IMR-90 (cell line): ENCODE measurements at regions not wholly inside any gene's neighbourhood (a gene's known extent, or its start where the extent isn't known, plus 50 kb on each side); places are given as distances from the start of the nearest gene placed in this dataset.

Experiments
- ATAC-seq: fragments of 200-7000 bp; cut with Tn5 transposase; 2 replicates; pipeline ENCODE4 v1.9.1; 2020; ENCODE audit warnings: low read depth, mild to moderate bottlenecking, moderate library complexity
- BruUV-seq: library from RNA; stranded (reverse); fragments of 400-500 nt; replicated peaks from 2 replicates; lab custom pipeline; 2021; lab: Mats Ljungman, UMichigan
- CTCF ChIA-PET: fragments of 300-600 bp; formaldehyde crosslinking; extraction: SDS; loops from one replicate; lab custom pipeline; 2021; ENCODE audit warnings: antibody characterized with exemption; lab: Yijun Ruan, JAX
- POLR2A ChIA-PET: fragments of 300-600 bp; sonication (Branson Sonifier 250); formaldehyde crosslinking; loops from one replicate; lab custom pipeline; 2022; ENCODE audit warnings: antibody characterized with exemption; ENCODE audit not compliant: unreplicated experiment; lab: Charles Lee
- DNase-seq: peaks from one replicate; pipeline ENCODE4 v3.0.0; 2013
- H2AFZ ChIP-seq: replicated peaks from 2 replicates; pipeline ENCODE3; 2013; ENCODE audit warnings: low read length, mild to moderate bottlenecking; ENCODE audit not compliant: poor library complexity
- H2AK5ac ChIP-seq: 2 replicates; pipeline ENCODE4 v1.6.1; 2013; ENCODE audit warnings: low read depth, low read length, inconsistent platforms
- H2AK9ac ChIP-seq: replicated peaks from 2 replicates; pipeline ENCODE3; 2013; ENCODE audit warnings: mild to moderate bottlenecking, low read depth, low read length, moderate library complexity; ENCODE audit not compliant: poor library complexity
- H2BK120ac ChIP-seq: 2 replicates; pipeline ENCODE4 v1.6.1; 2013; ENCODE audit warnings: low read depth, low read length, inconsistent platforms
- H2BK15ac ChIP-seq: 3 replicates; pipeline ENCODE4 v1.6.1; 2013; ENCODE audit warnings: low read depth, low read length, inconsistent platforms
- H2BK20ac ChIP-seq: 2 replicates; pipeline ENCODE4 v1.6.1; 2013; ENCODE audit warnings: low read depth, mild to moderate bottlenecking, inconsistent platforms, low read length, moderate library complexity
- H2BK5ac ChIP-seq: 2 replicates; pipeline ENCODE4 v1.6.1; 2013; ENCODE audit warnings: mild to moderate bottlenecking, low read depth, low read length, inconsistent platforms; ENCODE audit not compliant: poor library complexity, severe bottlenecking
- H3K14ac ChIP-seq: replicated peaks from 2 replicates; pipeline ENCODE4 v1.6.1; 2013; ENCODE audit warnings: low read depth, low read length, inconsistent platforms
- H3K18ac ChIP-seq: 2 replicates; pipeline ENCODE4 v1.6.1; 2013; ENCODE audit warnings: low read depth, low read length, control low read depth
- H3K23ac ChIP-seq: 2 replicates; pipeline ENCODE4 v1.6.1; 2013; ENCODE audit warnings: low read depth, low read length, inconsistent platforms
- H3K27ac ChIP-seq: 2 replicates; pipeline ENCODE4 v1.5.1; 2013; ENCODE audit warnings: mild to moderate bottlenecking, control low read depth, low read length; ENCODE audit not compliant: insufficient read depth
- H3K27me3 ChIP-seq: 2 replicates; pipeline ENCODE4 v1.6.1; 2013; ENCODE audit warnings: low read length; ENCODE audit not compliant: control insufficient read depth, insufficient read depth
- H3K36me3 ChIP-seq: 2 replicates; pipeline ENCODE4 v1.6.1; 2013; ENCODE audit warnings: low read length, mixed read lengths; ENCODE audit not compliant: control insufficient read depth, insufficient read depth
- H3K4ac ChIP-seq: 2 replicates; pipeline ENCODE4 v1.6.1; 2013; ENCODE audit warnings: low read depth, low read length, inconsistent platforms
- H3K4me1 ChIP-seq: 2 replicates; pipeline ENCODE4 v1.6.1; 2013; ENCODE audit warnings: low read length, mixed read lengths; ENCODE audit not compliant: control insufficient read depth, insufficient read depth
- H3K4me2 ChIP-seq: 2 replicates; pipeline ENCODE4 v1.6.1; 2013; ENCODE audit warnings: low read depth, mild to moderate bottlenecking, control low read depth, low read length, moderate library complexity
- H3K4me3 ChIP-seq: 2 replicates; pipeline ENCODE4 v1.5.1; 2013; ENCODE audit warnings: low read depth, mild to moderate bottlenecking, control low read depth, low read length, moderate library complexity; ENCODE audit not compliant: insufficient read depth
- H3K56ac ChIP-seq: 2 replicates; pipeline ENCODE4 v1.6.1; 2013; ENCODE audit warnings: low read length, inconsistent platforms; ENCODE audit not compliant: insufficient read depth; ENCODE audit errors: extremely low read depth
- H3K79me1 ChIP-seq, 2 experiments: 2 replicates each; pipeline ENCODE4 v1.6.1; 2013; ENCODE audit warnings: low read length in 2 of 2, inconsistent platforms in 1 of 2, low read depth in 1 of 2
- H3K9ac ChIP-seq: 2 replicates; pipeline ENCODE4 v1.6.1; 2013; ENCODE audit warnings: low read depth, low read length, control low read depth
- H3K9me1 ChIP-seq: 2 replicates; pipeline ENCODE4 v1.6.1; 2013; ENCODE audit warnings: low read length, inconsistent platforms; ENCODE audit not compliant: insufficient read depth
- H3K9me3 ChIP-seq: 2 replicates; pipeline ENCODE4 v1.6.1; 2013; ENCODE audit warnings: low read length; ENCODE audit not compliant: control insufficient read depth, insufficient read depth
- H4K20me1 ChIP-seq: 2 replicates; pipeline ENCODE4 v1.6.1; 2013; ENCODE audit warnings: low read length, inconsistent platforms; ENCODE audit not compliant: insufficient read depth
- H4K5ac ChIP-seq: 2 replicates; pipeline ENCODE4 v1.6.1; 2013; ENCODE audit warnings: mild to moderate bottlenecking, low read depth, low read length, control low read depth
- H4K8ac ChIP-seq, 2 experiments: 2 replicates each; pipeline ENCODE4 v1.6.1; 2013; ENCODE audit warnings: low read depth in 2 of 2, low read length in 2 of 2, control low read depth in 1 of 2, inconsistent platforms in 1 of 2
- H4K91ac ChIP-seq: 2 replicates; pipeline ENCODE4 v1.6.1; 2013; ENCODE audit warnings: low read depth, low read length, inconsistent platforms; ENCODE audit not compliant: insufficient read depth
- BHLHE40 ChIP-seq: fragments of 150-350 bp; IDR thresholded peaks from 2 replicates; pipeline ENCODE4 v1.6.1; 2016; ENCODE audit warnings: mild to moderate bottlenecking, low read depth, low read length
- CEBPB ChIP-seq: IDR thresholded peaks from 2 replicates; pipeline ENCODE4 v1.6.1; 2012; ENCODE audit warnings: low read depth, low read length, improper control_type of control experiment
- CTCF ChIP-seq: conservative IDR thresholded peaks from 2 replicates; pipeline ENCODE4 v1.5.1; 2012; ENCODE audit warnings: mild to moderate bottlenecking, low read depth, low read length, improper control_type of control experiment
- ELK1 ChIP-seq: fragments of 150-350 bp; IDR thresholded peaks from 2 replicates; pipeline ENCODE4 v1.6.1; 2016; ENCODE audit warnings: low read depth, mild to moderate bottlenecking, low read length, moderate library complexity, borderline replicate concordance
- FOS ChIP-seq: fragments of 150-350 bp; IDR thresholded peaks from 2 replicates; pipeline ENCODE4 v1.6.1; 2016; ENCODE audit warnings: low read depth, low read length
- MAFK ChIP-seq: IDR thresholded peaks from 2 replicates; pipeline ENCODE4 v1.6.1; 2012; ENCODE audit warnings: low read depth, low read length, improper control_type of control experiment
- MAZ ChIP-seq: IDR thresholded peaks from 2 replicates; pipeline ENCODE4 v1.6.1; 2012; ENCODE audit warnings: low read depth, mild to moderate bottlenecking, low read length, improper control_type of control experiment, moderate library complexity, borderline replicate concordance
- MXI1 ChIP-seq: IDR thresholded peaks from 2 replicates; pipeline ENCODE4 v1.6.1; 2012; ENCODE audit warnings: low read depth, mild to moderate bottlenecking, low read length, moderate library complexity, borderline replicate concordance
- NFE2L2 ChIP-seq: fragments of 150-350 bp; IDR thresholded peaks from 2 replicates; pipeline ENCODE4 v1.6.1; 2016; ENCODE audit warnings: low read depth, mild to moderate bottlenecking, low read length
- POLR2A ChIP-seq: IDR thresholded peaks from 2 replicates; pipeline ENCODE4 v1.6.1; 2012; ENCODE audit warnings: mild to moderate bottlenecking, low read depth, low read length
- RAD21 ChIP-seq: IDR thresholded peaks from 2 replicates; pipeline ENCODE4 v1.6.1; 2012; ENCODE audit warnings: low read length, improper control_type of control experiment
- RCOR1 ChIP-seq: IDR thresholded peaks from 2 replicates; pipeline ENCODE4 v1.6.1; 2012; ENCODE audit warnings: mild to moderate bottlenecking, low read length, improper control_type of control experiment; ENCODE audit not compliant: insufficient replicate concordance
- RFX5 ChIP-seq: IDR thresholded peaks from 2 replicates; pipeline ENCODE4 v1.8.0; 2012; ENCODE audit warnings: low read depth, mild to moderate bottlenecking, low read length, moderate library complexity
- SMC3 ChIP-seq: fragments of 150-350 bp; IDR thresholded peaks from 2 replicates; pipeline ENCODE4 v1.6.1; 2016; ENCODE audit warnings: low read depth, mild to moderate bottlenecking, antibody characterized with exemption, low read length, moderate library complexity
- USF2 ChIP-seq: fragments of 150-350 bp; IDR thresholded peaks from 2 replicates; pipeline ENCODE4 v1.6.1; 2017; ENCODE audit warnings: mild to moderate bottlenecking, antibody characterized with exemption, low read length, low read depth
- WGBS, 2 experiments: methylation state at CpG; one replicate each; pipeline versions ENCODE4 v1.1.5 to v1.1.7; 2013; ENCODE audit warnings: missing lambda C conversion rate in 2 of 2; ENCODE audit not compliant: insufficient read length in 1 of 2; ENCODE audit errors: extremely low coverage in 2 of 2; 5-methylcytosine and 5-hydroxymethylcytosine counted together
- dilution Hi-C: fragments of 300-500 bp; cut with HindIII; formaldehyde crosslinking; loops from one replicate; pipeline ENCODE4 v1.14.3; 2018; ENCODE audit warnings: low sequenced_read_pairs; ENCODE audit not compliant: unreplicated experiment
- in situ Hi-C: fragments of 300-500 bp; cut with MboI; formaldehyde crosslinking; loops from 3 replicates; pipeline ENCODE4 v1.14.3; 2019; ENCODE audit warnings: low sequenced_read_pairs, inconsistent platforms, mixed read lengths
- intact Hi-C: fragments of 100-400 bp; cut with micrococcal nuclease; formaldehyde crosslinking; loops from 2 replicates; pipeline ENCODE4 v1.10.0; 2022

GRCh38 chr22:27331526-27332281 is 469.9 kb downstream of the MN1 start:
- Histone ChIP-seq H3K4ac (no peak overlapping the region), H4K20me1 (no peaks in the 10 kb centered on the region), H3K9me1 (no peaks in the 10 kb centered on the region), H3K27ac (no peak overlapping the region), H2BK20ac (no peak overlapping the region), H2AFZ (peak overlapping the region; percentile 29), H3K79me1 (no peaks in the 10 kb centered on the region), H4K8ac (no peak overlapping the region), H2AK5ac (no peak overlapping the region), H3K9ac (no peak overlapping the region), H3K9me3 (peaks cover 3% of the 10 kb centered on the region), H4K91ac (no peak overlapping the region), H3K23ac (no peak overlapping the region), H2BK120ac (no peak overlapping the region), H3K56ac (no peak overlapping the region), H3K27me3 (peaks cover 38% of the 10 kb centered on the region), H3K4me2 (peak overlapping the region; percentile 12; the same call in 1 of the 2 replicates), H2AK9ac (no peak overlapping the region), H3K4me1 (no peaks in the 10 kb centered on the region), H3K4me3 (no peak overlapping the region), H3K14ac (no peak overlapping the region), H3K36me3 (no peaks in the 10 kb centered on the region), H3K18ac (no peak overlapping the region), H2BK5ac (no peak overlapping the region), H4K5ac (no peak overlapping the region), H2BK15ac (no peak overlapping the region)
- no TSS peak for BruUV-seq
- intact Hi-C loops (loop anchor here (10.0 kb wide), 1 partner anchor 567 kb away; no protein-coding TSS in a partner anchor), dilution Hi-C loops (no loop called here), in situ Hi-C loops (no loop called here)
- ATAC-seq (peak; percentile 88), DNase-seq (peak; percentile 27)
- 0% methylated on average over 2 of the region's 16 CpGs; no CpG with 5 or more reads in 1 of the 2 experiments for WGBS, 2 experiments
- CTCF ChIA-PET = interaction anchor here (0.6 to 0.9 kb wide), 2 partner anchors 11 to 465 kb away, joined by 3 read pairs; no protein-coding TSS in a partner anchor
- POLR2A ChIA-PET = no interaction called here
- TF ChIP-seq SMC3 (peak; percentile 30), RCOR1 (no peak), FOS (no peak), MXI1 (no peak), NFE2L2 (no peak), RFX5 (no peak), MAFK (no peak), ELK1 (no peak), MAZ (no peak), BHLHE40 (no peak), USF2 (no peak), RAD21 (peak; percentile 53), CTCF (peak; percentile 43), POLR2A (no peak), CEBPB (peak; percentile 37; the same call in 1 of the 2 replicates)
